ENCODE measurements at regions not wholly inside any gene's neighbourhood (a gene's known extent, or its start where the extent isn't known, plus 50 kb on each side); places are given as distances from the start of the nearest gene placed in this dataset.

DNA sequence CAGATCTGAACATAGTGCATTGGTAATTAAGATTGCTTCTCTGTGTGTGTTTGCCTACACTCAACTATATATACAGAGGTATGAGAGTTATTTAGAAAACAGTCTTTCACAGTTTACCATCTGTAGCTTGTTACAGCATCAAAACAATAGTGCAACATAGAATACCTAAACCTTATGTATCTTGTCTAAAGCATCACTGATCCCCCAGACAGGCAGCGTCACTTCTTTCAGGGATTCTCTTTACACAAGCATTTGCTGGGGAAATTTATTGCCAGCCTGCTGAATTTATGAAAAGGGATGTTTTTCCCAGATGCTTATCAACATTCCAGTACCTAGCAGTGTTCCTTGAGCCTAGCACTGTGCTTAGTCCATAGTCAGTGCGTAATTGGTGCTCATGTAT lies 195.8 kb upstream of the COL8A1 start:
- DNase-seq (ENCODE audit: low spot score): no peak

DNA sequence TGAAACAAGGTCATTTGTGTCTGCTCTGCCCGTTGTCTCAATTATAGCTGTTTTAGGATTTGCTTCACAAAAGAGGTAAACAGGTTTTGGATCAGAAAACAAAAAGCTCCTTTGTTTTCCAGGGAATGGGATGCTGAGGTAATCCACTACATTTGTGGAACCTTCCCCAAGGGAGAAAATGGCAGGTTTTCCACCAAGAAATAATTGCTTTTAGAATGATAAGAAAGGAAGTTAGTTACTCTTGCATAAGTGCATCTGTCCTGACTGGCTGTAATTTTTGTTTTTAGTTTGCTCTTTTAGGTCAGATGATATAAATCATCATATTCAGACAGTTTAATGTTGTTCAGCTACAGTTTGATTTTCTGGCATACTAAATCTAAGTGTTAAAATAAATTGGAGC lies 198.5 kb upstream of the COL8A1 start:
- peak; percentile 13 for DNase-seq (ENCODE audit: low spot score)

GRCh38 chr3:99434190-99434589 lies 204.2 kb upstream of the COL8A1 start:
- DNase-seq (ENCODE audit: low spot score): no peak

- DNase-seq (ENCODE audit: low spot score): no peak
These were observed 207.9 kb upstream of the COL8A1 start for GRCh38 chr3:99430348-99431134.

DNA sequence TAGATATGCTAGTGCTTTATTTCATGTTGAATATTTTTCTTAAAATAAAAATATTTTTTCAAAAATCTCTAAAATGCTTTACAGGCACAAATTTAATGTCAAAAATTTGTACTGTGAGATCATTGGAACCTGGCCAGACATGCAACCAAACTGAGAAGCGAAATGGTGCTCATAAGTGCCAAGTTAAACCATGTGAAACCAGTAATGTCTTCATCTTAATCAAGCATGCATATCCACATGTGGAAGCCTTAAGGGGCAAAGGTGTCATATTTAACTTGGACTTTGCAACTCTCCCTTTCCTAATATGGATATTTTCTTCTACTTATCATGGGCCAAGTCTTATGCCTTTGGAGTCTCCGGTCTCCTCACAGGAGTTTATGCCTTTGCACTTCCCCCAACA lies 208.9 kb upstream of the COL8A1 start:
- no peak for DNase-seq (ENCODE audit: low spot score)

DNA sequence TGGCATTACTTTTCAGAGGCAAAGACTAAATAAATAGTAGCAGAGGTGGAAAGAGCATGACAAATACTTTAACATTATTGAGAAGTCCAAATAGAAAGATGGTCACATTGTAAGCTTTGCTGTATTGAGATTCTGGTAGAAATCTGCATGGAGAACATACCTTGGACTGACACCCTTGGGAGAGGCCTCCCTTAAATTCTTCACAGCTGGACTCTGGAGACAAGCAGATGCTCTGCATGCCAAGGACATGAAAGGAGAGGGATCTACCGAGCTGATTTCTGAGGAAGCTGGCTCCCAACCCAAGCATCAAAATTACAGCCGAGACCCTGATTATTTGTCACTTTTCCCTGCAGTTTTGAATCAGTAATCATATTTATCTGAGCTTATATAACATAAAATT lies 212.5 kb upstream of the COL8A1 start:
- no peak for DNase-seq (ENCODE audit: low spot score)

DNA sequence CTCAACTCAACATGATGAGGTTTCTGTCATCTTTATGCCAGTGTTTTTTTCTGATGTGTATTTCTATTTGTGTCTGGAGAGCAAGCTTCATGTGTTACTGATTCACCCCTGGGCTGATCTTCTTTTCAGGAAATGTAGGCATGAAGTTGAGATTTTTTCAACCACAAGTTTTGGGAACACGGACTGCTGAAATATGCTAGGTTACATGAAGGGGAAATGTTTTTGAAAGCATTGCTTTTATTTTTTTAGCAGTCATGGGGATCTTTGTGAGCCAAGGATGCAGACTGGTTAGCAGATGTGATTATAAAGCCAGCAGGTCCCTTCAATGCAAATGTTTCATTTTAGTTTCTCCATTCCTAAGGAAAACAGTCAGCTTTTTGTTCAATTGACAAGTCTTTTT lies 219.3 kb upstream of the COL8A1 start:
- no peak for DNase-seq (ENCODE audit: low spot score)

DNA sequence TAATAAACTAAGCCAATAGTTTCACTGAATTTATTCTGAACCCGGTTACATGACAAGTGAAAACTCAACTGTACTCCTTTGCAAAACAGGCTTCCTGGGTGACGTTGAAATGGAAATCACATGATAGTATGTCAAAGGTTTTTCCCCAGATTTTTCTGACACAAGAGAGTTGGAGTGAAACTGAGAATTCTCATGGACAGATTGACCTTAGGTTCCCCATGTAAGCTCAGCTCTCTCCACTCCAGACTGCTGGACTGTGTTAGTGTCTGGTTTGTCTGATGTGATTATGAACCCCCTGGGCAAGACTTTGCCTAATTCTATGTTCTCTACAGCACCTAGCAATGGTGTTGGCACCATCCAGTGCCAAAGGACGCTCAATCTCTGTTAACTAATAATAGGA lies 219.7 kb upstream of the COL8A1 start:
- DNase-seq (ENCODE audit: low spot score): no peak

GRCh38 chr3:99418209-99418635 lies 220.2 kb upstream of the COL8A1 start:
- no peak for DNase-seq (ENCODE audit: low spot score)

DNA sequence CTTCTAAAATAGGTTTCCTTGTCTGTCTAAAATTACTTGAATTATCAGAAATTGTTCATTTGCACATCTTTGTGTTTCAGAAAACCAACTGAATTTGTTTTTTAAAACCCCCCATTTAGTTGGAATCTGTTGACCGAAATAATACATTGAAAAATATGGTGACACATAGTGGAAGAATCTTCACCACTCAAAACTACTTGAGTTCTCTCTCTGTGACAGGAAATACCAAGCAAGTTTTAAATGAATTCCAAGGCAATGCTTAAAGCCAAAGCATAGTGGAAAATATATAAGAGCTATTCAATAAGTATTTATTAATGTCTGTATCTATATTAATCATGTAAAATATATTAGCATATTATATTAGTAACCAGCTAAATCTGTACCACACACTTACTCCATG lies 224.9 kb upstream of the COL8A1 start:
- DNase-seq (ENCODE audit: low spot score): no peak

GRCh38 chr3:99410789-99411311 lies 227.5 kb upstream of the COL8A1 start:
- DNase-seq (ENCODE audit: low spot score): peak; percentile 3

DNA sequence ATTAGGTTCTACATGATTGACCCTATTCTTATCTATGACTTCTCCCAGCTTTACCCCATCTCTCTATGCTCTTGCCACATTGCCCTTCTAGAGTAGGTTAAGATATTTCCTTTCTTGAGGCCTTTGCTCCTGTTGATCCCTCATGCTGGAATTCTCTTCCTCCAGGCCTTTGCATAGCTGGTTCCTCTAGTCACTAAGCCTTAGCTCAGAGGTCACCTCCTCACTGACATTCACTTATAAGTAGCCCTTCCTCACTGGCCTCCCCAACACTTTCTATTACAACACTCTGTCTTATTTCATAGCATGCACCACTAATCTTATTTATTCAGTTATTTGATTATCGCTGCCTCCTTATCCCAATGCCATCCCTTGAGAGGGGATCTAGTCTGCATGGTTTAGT lies 228.4 kb upstream of the COL8A1 start:
- no peak for DNase-seq (ENCODE audit: low spot score)

DNA sequence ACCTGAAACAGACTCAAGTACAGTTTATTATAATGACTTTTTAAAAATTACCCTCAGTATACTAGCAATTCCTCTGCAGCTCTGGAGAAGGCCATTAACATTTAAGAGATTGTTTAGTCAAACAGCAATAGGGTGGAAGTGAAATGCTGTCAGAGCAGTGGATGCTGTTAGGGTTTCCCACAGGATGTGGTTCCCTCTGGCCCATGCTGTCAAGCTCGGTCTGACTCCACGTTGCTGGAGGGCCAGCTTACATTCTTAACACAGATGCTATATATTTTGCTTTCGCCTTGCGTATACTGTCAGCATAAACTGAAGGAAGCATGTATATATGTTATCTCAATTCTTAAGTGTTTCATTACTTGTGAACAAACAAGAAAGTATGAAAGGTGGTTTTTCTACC lies 231.1 kb upstream of the COL8A1 start:
- DNase-seq (ENCODE audit: low spot score): peak; percentile 9

DNA sequence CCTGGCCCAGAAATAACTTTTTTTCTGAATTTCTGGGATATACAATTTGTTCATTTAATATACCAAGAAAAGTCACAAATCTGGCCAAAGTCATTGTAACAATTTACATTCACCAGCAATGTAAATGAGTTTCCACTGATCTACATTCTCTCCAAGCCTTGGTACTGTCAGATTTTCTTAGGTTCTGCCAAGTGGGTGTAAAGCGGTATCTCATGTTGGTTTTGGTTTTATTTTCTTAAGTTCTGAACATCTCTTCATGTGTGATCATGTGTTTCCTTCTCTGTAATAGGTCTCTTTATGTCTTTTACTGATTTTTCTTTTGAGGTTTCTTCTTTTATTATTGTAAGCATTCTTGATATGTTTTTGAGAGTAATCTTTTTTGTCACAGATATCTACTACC lies 235.6 kb upstream of the COL8A1 start:
- DNase-seq (ENCODE audit: low spot score): no peak

DNA sequence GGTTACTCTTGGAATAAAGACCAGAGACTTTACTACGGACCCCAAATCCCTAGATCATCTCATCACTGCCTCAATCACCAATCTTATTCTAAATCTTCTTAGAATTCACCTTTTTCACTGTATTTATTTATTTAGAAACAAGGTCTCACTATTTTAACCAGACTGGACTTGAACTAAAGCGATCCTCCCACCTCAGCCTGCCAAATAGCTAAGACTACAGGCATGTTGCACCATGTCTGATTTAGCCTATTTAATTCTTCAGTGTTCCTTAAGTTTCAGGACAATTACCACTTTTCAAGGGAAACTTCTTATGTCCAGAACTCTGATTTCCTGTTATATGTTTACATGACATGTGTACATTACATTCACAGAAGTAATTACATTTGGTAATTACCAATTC lies 238.0 kb upstream of the COL8A1 start:
- DNase-seq (ENCODE audit: low spot score): no peak

GRCh38 chr3:99396651-99397275 lies 241.6 kb upstream of the COL8A1 start:
- no peak for DNase-seq (ENCODE audit: low spot score)

DNA sequence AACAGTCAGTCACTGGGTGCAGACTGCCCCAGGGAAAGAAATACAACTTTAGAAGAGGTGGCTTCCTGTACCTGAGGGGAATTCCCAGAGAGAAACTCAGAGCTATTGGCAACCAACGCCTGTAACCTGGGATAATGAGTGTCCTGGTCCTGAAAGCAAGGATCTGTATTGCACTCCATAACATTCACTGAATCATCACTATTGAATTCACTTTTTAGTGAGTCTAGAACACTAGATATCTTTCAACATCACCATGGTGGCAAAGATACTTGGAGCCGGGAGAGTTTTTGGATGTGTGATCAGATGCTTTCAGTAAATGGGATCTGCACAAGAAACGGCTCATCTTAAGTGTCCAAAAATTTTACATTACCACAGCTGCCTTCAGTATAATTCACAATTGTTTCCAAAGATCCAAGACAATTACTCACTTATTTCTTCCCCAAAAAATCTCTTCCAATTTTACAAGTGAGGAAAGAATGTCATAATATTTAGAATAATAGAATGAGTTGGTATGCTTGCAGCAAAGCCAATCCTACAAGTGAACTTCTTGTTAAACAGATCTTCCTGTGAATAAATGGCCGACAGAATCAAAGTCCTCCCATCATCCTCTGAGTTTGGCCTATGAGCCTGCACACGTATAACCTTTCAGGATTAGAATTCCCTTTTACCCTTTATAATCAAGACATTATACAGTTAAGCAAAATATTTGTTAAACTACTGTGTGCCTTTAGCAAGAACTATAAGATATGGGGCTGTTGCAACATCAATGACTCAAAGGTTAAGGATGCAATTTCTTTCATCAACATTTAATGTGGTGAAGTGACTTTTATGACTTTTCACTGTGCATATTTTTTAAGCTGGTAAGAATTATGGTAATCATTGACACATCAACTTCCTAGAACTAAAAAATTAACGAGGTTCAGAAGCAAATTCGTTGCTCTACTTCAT lies 243.3 kb upstream of the COL8A1 start:
- DNase-seq (ENCODE audit: low spot score): peak; percentile 38

DNA sequence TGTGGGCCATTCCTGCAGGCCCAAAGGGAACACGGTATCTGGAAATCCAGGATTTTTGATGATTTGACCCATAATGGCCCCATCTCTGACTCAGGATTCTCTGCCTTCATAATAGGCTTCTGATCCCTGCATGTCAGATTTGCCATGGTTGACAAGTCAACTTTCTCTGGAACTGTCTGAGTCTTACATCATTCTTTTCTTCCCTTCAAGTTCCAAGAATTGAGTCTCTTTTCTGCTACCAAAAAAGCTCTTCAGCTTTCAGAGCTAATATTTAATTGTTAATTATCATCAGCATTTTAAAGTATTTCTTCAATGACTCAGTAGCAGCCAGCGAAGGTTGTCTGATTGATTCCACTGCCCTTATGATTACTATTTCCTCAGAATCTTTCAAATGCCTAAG lies 244.4 kb upstream of the COL8A1 start:
- DNase-seq (ENCODE audit: low spot score): no peak

GRCh38 chr3:99388780-99389179 lies 249.6 kb upstream of the COL8A1 start:
- DNase-seq (ENCODE audit: low spot score): no peak

- no peak for DNase-seq (ENCODE audit: low spot score)
These were observed 253.8 kb upstream of the COL8A1 start for GRCh38 chr3:99384596-99384995.

DNA sequence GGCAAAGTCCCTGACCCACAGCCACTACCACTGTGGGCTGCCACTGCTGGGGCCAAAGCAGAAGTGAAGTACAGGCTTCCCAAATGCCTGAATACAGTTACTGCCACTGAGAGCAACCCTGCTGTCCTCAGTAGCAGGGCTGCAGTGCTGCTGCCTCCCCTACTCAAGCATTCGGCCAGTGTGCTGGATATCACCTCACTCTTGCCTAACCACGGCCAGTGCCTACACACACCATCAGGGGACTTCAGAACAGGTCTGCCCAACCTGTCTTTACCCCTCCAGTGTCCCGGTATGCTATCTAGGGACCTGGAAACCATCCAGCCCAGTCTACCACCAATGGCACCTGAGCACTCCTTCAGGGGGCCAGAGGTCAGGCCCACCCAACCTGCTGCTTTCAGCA lies 261.5 kb upstream of the COL8A1 start:
- no peak for DNase-seq (ENCODE audit: low spot score)

DNA sequence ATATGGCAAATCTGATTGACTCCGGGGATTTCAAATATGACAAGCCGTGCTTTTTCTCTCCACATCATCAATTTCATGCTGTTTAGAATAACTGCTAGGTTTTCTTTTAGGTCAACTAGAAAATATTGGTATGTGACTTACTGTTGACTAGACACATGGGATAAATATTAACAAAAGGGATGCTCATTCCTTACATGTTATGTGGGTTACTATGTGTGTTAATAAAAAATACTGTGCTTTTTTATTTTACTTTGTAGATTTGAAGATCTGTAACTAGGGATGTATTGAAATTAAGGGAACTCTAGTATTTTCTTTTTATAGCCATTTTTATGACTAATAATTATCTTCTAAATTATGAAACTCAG lies 264.6 kb upstream of the COL8A1 start:
- no peak for DNase-seq (ENCODE audit: low spot score)
